Adrenal gland (tissue), 9 donors: ENCODE measurements at regions not wholly inside any gene's neighbourhood (a gene's known extent, or its start where the extent isn't known, plus 50 kb on each side); places are given as distances from the start of the nearest gene placed in this dataset.

Experiments
- DNase-seq, 7 donors: peaks; one replicate each; pipeline ENCODE4 v3.0.0-alpha.2; 2019 to 2020
- H3K27ac ChIP-seq, 5 donors: fragments of 200-600 bp; sonication (generic) in 4 of 5; 1 replicate in 3 of 5; 2 replicates in 2 of 5; pipeline versions ENCODE4 v1.5.1 to v1.8.0; 2016 to 2020; ENCODE audit warnings: mild to moderate bottlenecking in 1 of 5
- H3K27me3 ChIP-seq: fragments of 200-600 bp; 2 replicates; pipeline ENCODE4 v1.8.0; 2021
- H3K36me3 ChIP-seq, 2 donors: fragments of 200-600 bp; replicated peaks in 1 of 2; 1 replicate in 1 of 2; 2 replicates in 1 of 2; pipeline versions ENCODE4 v1.5.1 to v1.8.0; 2018 to 2022
- H3K4me1 ChIP-seq, 2 donors: fragments of 200-600 bp; replicated peaks in 1 of 2; 1 replicate in 1 of 2; 2 replicates in 1 of 2; pipeline versions ENCODE4 v1.5.1 to v1.8.0; 2018 to 2021
- H3K4me3 ChIP-seq, 4 donors: fragments of 200-600 bp; sonication (generic) in 3 of 4; one replicate each; pipeline ENCODE4 v1.5.1; 2016 to 2018
- H3K9me3 ChIP-seq, 3 donors: fragments of 200-600 bp; sonication (generic) in 1 of 3; replicated peaks in 1 of 3; 1 replicate in 2 of 3; 2 replicates in 1 of 3; pipeline versions ENCODE4 v1.5.1 to v1.8.0; 2016 to 2021
- POLR2A ChIP-seq, 2 donors: fragments of 450-650 bp; IDR thresholded peaks; one replicate each; pipeline ENCODE4 v1.6.1; 2017; ENCODE audit warnings: antibody characterized with exemption in 2 of 2, mild to moderate bottlenecking in 2 of 2, moderate library complexity in 1 of 2
- WGBS, 4 donors: extraction: QIAGEN DNeasy Blood & Tissue Kit in 2 of 4; methylation state at CpG; one replicate each; pipeline versions ENCODE4 v1.1.5 to v1.1.7; 2013 to 2017; 5-methylcytosine and 5-hydroxymethylcytosine counted together
- intact Hi-C, 2 donors: fragments of 100-400 bp; cut with DNase I; formaldehyde crosslinking; loops; one replicate each; pipeline versions ENCODE4 v1.14.1 to v1.15.0; 2022 to 2023
- TF ChIP-seq, protein P1 (sequence below), 6 experiments: fragments of 450-650 bp in 4 of 6; fragments of 200-600 bp in 2 of 6; sonication (generic) in 1 of 6; IDR thresholded peaks; 1 replicate in 5 of 6; 2 replicates in 1 of 6; pipeline versions ENCODE4 v1.5.1 to v1.8.0; 2016 to 2021; ENCODE audit warnings: antibody characterized with exemption in 6 of 6, mild to moderate bottlenecking in 2 of 6, moderate library complexity in 1 of 6
- donor health status: healthy with polysubstance abuse.
- donor health status: Bipolar disorder and iron deficiency.
- donor health status: DM: yes; HTN: yes; CAD: no.
- donor health status: DM: no; HTN: no; CAD: no.
- donor health status: DM: no; HTN: no; CAD: no.

DNA sequence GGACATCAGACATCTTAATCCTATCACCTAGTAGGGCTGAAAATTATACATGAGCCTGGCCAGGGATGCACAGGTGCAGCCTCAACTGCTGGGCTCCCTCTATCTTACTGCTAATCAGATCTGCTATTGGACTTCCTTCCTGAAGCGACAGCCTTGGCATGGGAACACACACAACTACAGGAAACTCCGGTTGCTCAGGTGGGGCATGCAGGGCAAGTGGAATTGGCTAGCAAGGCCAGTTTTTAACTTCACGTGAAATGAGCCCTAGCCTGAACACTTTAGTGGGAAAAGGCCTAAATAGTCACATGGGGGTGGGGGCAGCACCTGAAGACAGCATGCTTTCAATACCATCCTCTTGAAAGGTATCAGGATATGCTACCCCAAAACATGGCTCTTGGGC is 147.9 kb upstream of the NCKAP5 start:
- TF ChIP-seq, protein P1, sequence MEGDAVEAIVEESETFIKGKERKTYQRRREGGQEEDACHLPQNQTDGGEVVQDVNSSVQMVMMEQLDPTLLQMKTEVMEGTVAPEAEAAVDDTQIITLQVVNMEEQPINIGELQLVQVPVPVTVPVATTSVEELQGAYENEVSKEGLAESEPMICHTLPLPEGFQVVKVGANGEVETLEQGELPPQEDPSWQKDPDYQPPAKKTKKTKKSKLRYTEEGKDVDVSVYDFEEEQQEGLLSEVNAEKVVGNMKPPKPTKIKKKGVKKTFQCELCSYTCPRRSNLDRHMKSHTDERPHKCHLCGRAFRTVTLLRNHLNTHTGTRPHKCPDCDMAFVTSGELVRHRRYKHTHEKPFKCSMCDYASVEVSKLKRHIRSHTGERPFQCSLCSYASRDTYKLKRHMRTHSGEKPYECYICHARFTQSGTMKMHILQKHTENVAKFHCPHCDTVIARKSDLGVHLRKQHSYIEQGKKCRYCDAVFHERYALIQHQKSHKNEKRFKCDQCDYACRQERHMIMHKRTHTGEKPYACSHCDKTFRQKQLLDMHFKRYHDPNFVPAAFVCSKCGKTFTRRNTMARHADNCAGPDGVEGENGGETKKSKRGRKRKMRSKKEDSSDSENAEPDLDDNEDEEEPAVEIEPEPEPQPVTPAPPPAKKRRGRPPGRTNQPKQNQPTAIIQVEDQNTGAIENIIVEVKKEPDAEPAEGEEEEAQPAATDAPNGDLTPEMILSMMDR (IDR thresholded peaks at IDR 0.05): no peak
- TF ChIP-seq POLR2A (IDR thresholded peaks at IDR 0.05): no peak
- DNase-seq: no peak
- WGBS, 4 donors: 62 to 86% (median 76%) methylated on average over 3 of the region's 3 CpGs

DNA sequence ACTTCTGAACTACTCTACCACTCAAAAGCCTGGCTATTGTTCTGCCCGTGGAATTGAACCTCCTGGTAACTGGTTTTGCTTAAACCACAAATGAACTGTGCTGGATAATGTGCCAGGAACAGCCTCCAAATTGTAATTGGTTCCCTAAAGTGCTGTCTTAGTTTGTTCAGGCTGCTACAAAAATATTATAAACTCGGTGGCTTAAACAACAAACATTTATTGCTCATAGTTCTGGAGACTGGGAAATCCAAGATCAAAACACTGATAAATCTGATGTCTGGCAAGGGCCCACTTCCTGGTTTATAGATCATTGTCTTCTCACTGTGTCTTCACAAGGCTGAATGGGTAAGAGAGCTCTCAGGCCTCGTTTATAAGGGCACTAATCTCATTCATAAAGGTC is 149.2 kb upstream of the NCKAP5 start:
- 24 to 38% (median 33%) methylated on average over 3 of the region's 3 CpGs for WGBS, 4 donors
- TF ChIP-seq, protein P1 (IDR thresholded peaks at IDR 0.05): no peak
- TF ChIP-seq POLR2A (IDR thresholded peaks at IDR 0.05): no peak

More for the DNA sequence above, 147.9 kb upstream of the NCKAP5 start:
- H3K27ac ChIP-seq: no peak overlapping the region
- intact Hi-C loops: no loop called here
- no peaks in the 10 kb centered on the region for H3K4me1 ChIP-seq
- no peaks in the 10 kb centered on the region for H3K9me3 ChIP-seq
- no peaks in the 10 kb centered on the region for H3K27me3 ChIP-seq
- no peaks in the 10 kb centered on the region for H3K36me3 ChIP-seq
- H3K4me3 ChIP-seq: no peak overlapping the region

DNA sequence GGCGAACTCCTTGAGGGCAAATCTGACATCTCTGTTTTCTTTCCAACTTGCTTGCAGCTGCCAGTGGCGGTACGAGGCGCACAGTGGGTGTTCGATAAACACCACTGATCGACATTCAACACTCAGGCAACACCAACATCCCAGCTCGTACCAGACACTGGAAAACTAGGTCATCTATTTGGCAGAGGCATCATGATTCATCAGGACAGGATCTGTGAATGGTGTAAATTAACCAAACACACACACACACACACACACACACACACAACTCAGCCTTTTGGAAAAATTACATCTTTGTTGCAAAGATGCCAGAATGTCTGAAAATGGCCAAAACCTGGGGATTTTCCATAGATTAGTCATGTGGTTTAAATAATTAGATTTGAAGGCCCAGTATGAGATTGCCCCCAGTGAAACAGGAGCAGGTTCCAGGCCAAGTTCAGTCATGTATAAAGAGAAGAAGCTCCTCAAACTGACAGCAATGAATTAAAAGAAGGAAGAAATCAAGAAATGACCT is 150.5 kb upstream of the NCKAP5 start:
- Histone ChIP-seq H3K4me1 (no peaks in the 10 kb centered on the region), H3K27me3 (no peaks in the 10 kb centered on the region), H3K27ac (peak overlapping the region in 1 of 5 donors; percentile 30), H3K36me3 (no peaks in the 10 kb centered on the region), H3K9me3 (no peaks in the 10 kb centered on the region), H3K4me3 (no peak overlapping the region)
- intact Hi-C loops: no loop called here
- 66 to 77% (median 71%) methylated on average over 7 of the region's 7 CpGs for WGBS, 4 donors
- peak in 2 of 7 donors; percentile 31 to 84 for DNase-seq
- no peak for TF ChIP-seq POLR2A (IDR thresholded peaks at IDR 0.05)
- TF ChIP-seq, protein P1 (IDR thresholded peaks at IDR 0.05): no peak

More for the DNA sequence above, 149.2 kb upstream of the NCKAP5 start:
- no peak for DNase-seq
- Histone ChIP-seq H3K36me3 (no peaks in the 10 kb centered on the region), H3K27ac (no peak overlapping the region), H3K4me1 (no peaks in the 10 kb centered on the region), H3K27me3 (no peaks in the 10 kb centered on the region), H3K9me3 (no peaks in the 10 kb centered on the region), H3K4me3 (no peak overlapping the region)
- intact Hi-C loops: no loop called here

DNA sequence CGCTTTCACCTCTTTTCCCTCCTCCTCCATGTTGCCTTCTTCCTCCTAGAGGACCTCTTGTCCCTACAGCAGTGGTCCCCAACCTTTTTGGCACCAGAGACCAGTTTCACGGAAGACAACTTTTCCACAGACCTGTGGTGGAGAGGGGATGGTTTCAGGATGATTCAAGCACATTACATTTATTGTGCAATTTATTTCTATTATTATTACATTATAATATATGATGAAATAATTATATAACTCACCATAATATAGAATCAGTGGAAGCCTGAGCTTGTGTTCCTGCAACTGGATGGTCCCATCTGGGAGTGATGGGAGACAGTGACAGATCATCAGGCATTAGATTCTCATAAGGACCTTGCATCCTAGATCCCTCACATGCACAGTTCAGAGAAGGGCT is 152.2 kb upstream of the NCKAP5 start:
- H3K4me3 ChIP-seq: no peak overlapping the region
- H3K4me1 ChIP-seq: no peaks in the 10 kb centered on the region
- no peak for TF ChIP-seq POLR2A (IDR thresholded peaks at IDR 0.05)
- TF ChIP-seq, protein P1 (IDR thresholded peaks at IDR 0.05): no peak
- H3K36me3 ChIP-seq: no peaks in the 10 kb centered on the region
- DNase-seq: no peak
- intact Hi-C loops: no loop called here
- WGBS, 4 donors: 84 to 93% (median 89%) methylated on average over 2 of the region's 2 CpGs
- no peak overlapping the region for H3K27ac ChIP-seq
- H3K9me3 ChIP-seq: no peaks in the 10 kb centered on the region
- no peaks in the 10 kb centered on the region for H3K27me3 ChIP-seq
